GM21360 (cell line): ENCODE measurements at regions not wholly inside any gene's neighbourhood (a gene's known extent, or its start where the extent isn't known, plus 50 kb on each side); places are given as distances from the start of the nearest gene placed in this dataset.
"Not testable (repeated sequence)": the region's sequence is repeated elsewhere in the genome, so short reads cannot be mapped to it uniquely, and the experiment has no call there.

ENCODE experiments used
- ATAC-seq: cut with Tn5 transposase; IDR thresholded peaks from one replicate; pipeline ENCODE4 v1.9.1; 2021; ENCODE audit warnings: mild to moderate bottlenecking, moderate library complexity; ENCODE audit not compliant: unreplicated experiment

DNA sequence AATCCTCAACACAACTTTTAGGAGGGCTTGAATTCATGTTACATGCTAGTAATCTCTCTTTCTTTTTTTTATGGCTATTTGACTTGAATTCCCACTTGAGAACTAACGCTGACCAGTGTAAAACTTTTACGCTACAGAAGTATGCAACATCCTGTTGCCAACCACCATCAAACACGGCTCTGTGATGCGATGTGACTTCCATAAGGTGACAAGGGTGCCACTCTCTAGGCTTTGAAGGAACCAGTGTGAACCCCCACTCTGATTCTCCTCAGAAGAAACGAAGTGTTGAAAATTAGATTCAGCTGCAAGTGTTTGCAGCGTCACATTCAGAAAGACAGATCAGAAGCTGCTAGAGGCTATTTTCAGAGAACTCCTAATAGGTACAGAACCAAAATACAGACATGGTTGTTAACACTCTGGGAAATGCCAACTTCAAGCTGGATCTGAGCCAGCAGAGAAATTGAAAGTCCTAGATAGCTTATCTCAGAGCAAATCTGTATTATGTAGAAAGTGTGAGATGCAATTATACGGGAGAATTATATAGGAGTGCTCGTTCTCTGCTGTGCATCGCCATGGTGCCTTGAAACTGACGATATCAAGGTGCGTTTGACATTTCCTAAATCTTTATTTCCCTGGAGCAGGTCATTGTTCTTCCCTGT is 271.2 kb downstream of the LPIN1 start:
- ATAC-seq = no peak

DNA sequence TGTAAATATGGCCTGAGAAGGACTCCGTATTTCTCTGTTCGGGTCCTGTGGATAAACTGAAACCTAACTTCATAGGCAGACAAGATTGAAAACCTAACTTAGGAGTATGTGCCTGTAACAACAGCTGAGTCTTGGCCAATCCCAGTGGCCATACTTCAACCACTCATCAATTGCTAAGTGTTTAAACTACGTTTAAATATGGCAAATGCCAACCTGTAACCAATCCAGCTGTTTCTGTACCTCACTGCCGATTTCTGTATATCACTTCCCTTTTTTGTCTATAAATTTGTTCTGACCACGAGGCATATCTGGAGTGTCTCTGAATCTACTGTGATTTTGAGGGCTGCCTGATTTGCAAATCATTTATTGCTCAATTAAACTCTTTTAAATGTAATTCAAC is 272.3 kb downstream of the LPIN1 start:
- not testable (repeated sequence) for ATAC-seq

DNA sequence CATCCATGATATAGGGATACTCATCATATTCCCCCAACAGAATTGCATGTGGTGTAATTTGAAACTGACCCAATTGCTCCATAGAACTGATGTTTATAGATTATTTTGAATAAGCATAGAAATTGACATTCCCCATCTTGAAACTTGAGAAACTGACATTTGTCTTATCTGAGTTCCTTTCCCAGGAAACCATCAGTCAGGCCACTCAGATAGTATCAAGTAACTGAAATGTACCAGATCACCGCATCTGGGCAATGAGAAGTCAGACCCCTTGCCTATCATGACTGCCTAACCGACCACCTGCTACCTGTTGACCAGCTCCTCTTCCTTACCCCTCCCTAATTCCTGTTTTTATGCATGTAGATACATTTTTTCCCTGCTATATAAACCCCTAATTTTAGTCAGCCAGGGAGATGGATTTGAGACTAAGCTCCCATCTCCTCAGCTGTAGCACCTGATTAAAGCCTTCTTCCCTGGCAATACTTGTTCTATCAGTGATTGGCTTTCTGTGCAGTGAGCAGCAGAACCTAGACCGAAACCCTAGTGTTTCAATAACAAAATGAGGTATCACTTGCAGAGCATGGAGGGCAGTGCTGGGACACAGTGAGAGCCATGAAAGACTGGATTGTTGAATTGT is 274.5 kb downstream of the LPIN1 start:
- no peak for ATAC-seq

- not testable (repeated sequence) for ATAC-seq
These were observed 277.9 kb downstream of the LPIN1 start for GRCh38 chr2:12024197-12024907.

DNA sequence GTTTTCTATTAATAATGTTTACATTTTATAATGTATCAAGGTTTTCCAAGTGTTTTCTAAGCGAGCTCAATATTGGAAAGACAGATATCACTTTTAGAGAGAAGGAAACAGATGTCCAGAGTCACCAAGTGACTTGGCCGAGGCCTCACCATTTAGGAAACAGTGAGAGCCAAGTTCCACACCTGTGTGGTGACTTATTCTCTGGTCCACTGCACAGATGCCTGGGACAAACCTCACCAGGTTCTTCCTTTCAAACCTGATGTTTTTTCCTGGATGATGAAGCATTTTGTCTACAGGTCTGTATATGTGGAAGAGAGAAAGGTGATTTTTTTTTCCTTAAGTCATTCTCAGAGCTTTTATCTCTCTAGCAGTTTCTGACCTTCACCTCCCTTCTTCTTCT is 280.7 kb downstream of the LPIN1 start:
- ATAC-seq = no peak

- no peak for ATAC-seq
These were observed 285.4 kb downstream of the LPIN1 start for GRCh38 chr2:12031866-12032265.

DNA sequence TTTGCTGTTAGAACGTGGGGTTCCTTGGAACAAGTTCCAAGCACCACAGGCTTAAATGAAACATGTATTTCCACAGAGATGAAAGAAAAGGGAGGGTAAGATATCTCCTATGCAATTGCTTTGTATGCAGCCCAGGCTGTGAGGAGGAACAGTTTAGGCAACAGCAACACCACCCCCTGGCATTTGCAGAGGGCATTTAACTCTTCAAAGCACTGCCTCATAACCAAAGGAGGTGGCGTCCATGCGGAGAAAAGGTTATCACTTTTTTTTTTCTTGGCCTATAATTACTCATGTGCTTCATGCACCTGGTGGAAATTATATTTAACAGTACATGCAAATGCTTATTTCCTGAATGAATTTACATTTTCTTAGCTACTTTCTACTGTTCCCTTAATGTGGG is 286.0 kb downstream of the LPIN1 start:
- ATAC-seq = peak; percentile 66

GRCh38 chr2:12032975-12033374 is 286.5 kb downstream of the LPIN1 start:
- no peak for ATAC-seq

DNA sequence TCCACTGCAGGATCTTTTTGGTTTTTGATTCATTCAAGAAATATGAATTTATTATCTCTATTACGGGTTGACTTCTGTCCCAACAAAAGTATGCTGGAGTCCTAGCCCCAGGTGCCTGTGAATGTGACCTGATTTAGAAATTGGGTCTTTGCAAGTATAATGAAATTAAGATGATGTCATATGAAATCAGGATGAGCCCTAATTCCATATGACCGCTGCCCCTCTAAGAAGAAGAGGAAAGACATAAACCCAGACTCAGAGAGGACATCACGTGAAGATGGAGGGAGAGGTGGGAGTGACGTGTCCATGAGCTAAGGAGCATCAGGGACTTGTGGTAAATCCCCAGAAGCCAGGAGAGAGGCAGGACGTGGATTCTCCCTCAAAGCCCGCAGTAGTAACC is 287.1 kb downstream of the LPIN1 start:
- ATAC-seq = no peak

GRCh38 chr2:12034382-12034781 is 287.9 kb downstream of the LPIN1 start:
- no peak for ATAC-seq

DNA sequence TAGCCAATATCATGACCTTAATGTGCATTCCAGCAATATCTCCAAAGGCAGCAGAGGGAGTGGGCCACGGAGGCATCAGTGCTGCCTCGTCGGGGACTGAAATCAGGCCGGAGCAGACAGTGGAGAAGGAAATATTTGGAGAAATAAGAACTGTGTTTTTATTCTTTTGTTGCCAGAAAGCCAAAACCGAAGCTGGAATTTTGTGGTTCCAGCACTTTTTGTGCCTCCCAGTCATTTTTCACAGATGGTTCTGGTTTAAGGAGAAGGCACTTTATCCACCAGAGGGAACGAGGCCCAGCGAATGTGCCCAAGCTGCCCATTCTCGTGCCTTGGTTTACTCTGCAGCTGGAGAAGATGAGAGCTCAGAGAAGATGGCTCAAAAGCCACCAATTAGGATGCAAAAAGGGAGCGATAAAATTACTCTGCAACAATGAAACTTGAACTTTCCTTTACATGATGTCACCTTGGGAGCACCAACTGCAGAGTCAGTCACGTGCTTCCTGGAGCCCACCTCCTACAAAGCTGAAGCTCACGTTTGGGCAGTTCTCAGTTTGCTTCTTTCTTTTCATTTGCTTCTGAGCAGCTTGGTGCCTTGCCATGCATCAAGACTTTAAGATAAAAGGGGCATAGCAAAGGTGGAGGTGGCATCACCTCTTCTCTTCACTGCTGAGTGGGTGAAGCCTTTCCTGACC is 288.7 kb downstream of the LPIN1 start:
- ATAC-seq = no peak

DNA sequence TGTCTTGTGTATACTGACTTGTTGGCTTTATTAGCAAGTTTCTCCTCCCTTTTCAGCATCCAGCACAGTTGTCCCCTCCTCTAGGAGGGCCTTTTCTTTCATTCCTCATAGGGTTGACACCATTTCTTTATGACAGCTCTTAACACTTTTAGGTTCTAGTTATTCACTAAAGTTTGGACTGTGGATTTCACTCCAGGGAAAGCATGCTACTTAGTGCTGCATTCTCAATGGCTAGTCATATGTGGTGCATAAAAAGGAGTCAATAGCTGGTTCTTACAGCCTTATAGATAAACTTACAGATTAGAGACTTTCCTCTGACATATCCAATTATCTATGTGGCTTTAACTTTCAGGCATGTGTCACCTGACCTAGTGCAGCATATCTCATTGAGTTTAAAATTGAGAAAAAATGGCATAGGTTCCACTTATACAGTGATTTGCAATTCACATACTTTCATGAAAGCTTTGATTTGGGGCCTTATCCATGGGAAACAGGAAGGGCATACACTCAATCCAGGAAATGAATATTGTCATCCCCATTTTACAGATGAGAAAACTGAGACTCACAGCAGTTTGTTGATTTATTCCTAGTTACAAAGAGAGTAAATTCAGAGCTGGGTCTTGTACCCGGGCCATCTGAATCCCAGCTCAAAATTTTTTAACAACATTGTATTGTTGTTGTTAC is 289.7 kb downstream of the LPIN1 start:
- no peak for ATAC-seq

DNA sequence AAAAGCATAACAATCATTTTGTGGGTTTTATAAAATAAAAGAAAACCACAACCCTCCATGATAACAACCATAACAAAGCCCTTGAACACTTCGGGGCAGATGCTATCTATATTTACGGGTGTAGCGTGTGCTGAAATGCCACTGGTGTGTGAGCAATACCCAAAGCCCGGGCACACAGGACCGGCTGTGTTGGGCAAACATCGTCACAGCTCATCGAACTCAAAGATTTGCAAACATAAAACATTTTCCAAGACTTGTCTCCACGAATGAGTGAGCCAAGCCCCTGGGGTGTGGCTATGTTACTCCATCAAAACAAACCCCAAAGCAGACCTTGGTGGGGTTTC is 290.2 kb downstream of the LPIN1 start:
- ATAC-seq = no peak

DNA sequence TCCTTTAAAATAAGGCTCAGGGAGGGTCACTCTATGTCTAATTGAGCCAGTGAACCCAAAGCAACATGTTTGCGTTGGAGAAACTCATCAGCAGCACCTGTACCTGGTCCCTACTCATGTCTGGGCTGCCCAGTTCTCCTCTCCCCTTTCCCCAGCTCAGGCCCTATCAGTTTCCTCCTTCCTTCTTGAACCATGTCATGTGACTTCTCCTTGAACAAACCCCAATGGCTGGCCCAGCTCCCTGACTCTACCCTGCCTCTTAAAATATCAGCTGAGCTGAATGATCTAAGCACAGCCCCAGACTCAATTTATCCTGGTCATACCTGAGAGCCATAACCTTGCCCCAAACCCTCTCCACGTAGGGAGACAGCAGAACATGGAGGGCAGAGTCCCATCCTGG is 290.9 kb downstream of the LPIN1 start:
- no peak for ATAC-seq

GRCh38 chr2:12041236-12041635 is 294.8 kb downstream of the LPIN1 start:
- no peak for ATAC-seq

DNA sequence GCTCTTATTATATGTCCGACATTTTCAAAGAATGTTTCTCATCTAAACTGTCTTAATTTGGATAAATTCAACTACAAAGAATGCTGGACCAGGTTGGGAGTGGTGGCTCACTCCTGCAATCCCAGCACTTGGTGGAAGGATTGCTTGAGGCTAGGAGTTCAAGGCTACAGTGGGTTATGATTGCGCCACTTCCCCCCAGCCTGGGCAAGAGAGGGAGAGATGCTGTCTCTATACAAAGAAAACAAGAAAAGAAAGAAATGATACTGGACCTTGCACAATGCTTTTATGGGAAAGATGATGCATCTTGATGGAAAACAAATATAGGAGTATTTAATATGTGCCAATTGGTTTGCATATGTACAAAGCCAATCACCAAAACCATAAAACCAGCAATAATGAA is 296.7 kb downstream of the LPIN1 start:
- no peak for ATAC-seq

DNA sequence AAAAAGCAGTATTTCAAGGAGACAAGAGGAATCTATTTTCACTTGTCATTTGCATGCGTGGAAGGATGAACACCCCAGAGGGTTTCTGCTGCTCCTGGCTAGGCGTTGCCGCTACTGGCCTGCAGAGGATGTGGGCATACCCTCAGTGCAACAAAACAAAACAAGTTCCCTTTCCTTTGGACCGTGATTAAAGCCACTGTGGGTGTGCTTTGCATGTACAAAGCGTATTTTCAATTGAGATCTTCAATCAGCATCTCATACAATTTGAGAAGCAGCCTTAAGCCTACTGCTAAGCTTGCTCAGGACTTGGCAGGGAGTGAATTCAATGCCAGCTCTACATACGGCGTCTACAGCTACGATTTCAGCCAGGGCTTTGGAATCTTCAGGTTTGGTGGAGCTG is 298.4 kb downstream of the LPIN1 start:
- peak; percentile 45 for ATAC-seq

DNA sequence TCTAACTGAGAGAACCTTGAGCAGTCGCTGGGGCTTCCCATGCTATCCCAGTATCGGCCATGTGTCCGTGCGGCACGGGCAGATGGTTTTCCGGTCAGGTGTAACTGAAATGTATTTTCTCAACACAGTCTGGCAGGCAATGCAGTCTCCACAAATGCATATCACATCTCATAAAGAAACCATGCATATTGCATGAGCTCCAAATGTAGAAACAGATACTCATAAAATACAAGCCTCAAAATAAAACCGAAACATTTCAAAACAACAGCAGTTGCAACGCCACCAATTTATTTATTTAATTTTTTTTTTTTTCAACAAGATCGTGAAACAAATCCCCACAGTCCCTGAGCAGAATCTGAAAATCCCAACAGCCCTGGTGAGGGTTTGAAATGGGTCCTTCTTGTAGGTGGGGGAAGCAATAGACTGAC is 299.4 kb downstream of the LPIN1 start:
- ATAC-seq = peak; percentile 59

DNA sequence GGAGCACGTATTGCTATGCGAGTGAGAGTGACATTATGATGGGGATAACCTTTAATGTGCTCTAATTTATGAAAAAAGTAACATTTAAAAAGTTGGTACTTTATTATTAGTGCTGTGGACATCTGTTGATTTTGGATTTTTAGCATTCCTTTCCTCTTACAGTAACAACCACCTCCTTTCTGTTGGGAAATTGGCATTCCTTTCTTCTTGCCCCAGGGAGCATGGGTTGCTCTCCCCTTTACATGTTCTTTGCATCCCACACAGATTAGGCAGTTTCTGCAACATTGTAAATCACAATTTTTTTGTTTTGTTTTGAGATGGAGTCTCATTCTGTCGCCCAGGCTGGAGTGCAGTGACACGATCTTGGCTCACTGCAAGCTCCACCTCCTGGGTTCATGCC is 300.2 kb downstream of the LPIN1 start:
- ATAC-seq = no peak

DNA sequence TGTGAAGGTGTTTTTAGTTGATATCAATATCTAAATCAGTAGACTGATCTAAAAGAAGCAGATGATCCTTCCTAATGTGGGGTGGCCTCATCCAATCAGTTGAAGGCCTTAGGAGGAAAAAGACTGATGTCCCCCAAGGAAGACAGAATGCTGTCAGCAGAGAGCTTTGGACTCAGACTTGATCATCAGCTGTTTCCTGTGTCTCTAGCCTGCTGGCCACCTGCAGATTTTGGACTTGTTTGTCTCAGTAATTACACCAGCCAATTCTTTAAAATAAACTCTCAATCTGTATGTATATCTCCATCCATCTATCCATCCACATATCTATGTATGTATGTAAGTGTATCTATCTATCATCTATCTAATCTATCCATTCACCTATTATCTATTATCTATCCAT is 301.3 kb downstream of the LPIN1 start:
- no peak for ATAC-seq

- no peak for ATAC-seq
These were observed 302.1 kb downstream of the LPIN1 start for GRCh38 chr2:12048550-12048949.
